WTC11 (cell line): ENCODE measurements at regions not wholly inside any gene's neighbourhood (a gene's known extent, or its start where the extent isn't known, plus 50 kb on each side); places are given as distances from the start of the nearest gene placed in this dataset.

Source experiments
- ATAC-seq: fragments of 200-7000 bp; cut with Tn5 transposase; 2 replicates; pipeline ENCODE4 v1.10.0; 2021; ENCODE audit warnings: mild to moderate bottlenecking, moderate library complexity
- CTCF ChIA-PET: fragments of 300-600 bp; sonication (Branson Sonifier 250); formaldehyde crosslinking; loops from one replicate; lab custom pipeline; 2021; ENCODE audit warnings: antibody characterized with exemption; lab: Charles Lee
- POLR2A ChIA-PET: fragments of 350-600 bp; sonication (Branson Sonifier 250); formaldehyde crosslinking; loops from one replicate; lab custom pipeline; 2021; ENCODE audit warnings: antibody characterized with exemption; lab: Charles Lee
- DNase-seq: peaks from one replicate; pipeline ENCODE4 v3.0.0; 2021; ENCODE audit warnings: low spot score
- H3K27ac Mint-ChIP-seq: 2 replicates; pipeline ENCODE4 v1.8.0; 2021; ENCODE audit warnings: mixed read lengths
- H3K27me3 Mint-ChIP-seq: 2 replicates; pipeline ENCODE4 v1.8.0; 2021; ENCODE audit warnings: low read depth, mild to moderate bottlenecking, moderate library complexity, mixed read lengths
- H3K36me3 Mint-ChIP-seq: 2 replicates; pipeline ENCODE4 v1.8.0; 2021; ENCODE audit warnings: mixed read lengths
- H3K4me1 Mint-ChIP-seq: 2 replicates; pipeline ENCODE4 v1.8.0; 2022; ENCODE audit warnings: mixed read lengths
- H3K4me3 Mint-ChIP-seq: 2 replicates; pipeline ENCODE4 v1.8.0; 2021; ENCODE audit warnings: mild to moderate bottlenecking, moderate library complexity, mixed read lengths
- H3K9me3 Mint-ChIP-seq: 2 replicates; pipeline ENCODE4 v1.8.0; 2021; ENCODE audit warnings: mixed read lengths
- ATF3 ChIP-seq: sonication (generic); formaldehyde crosslinking; conservative IDR thresholded peaks from 2 replicates; pipeline ENCODE4 v1.8.1; 2022; ENCODE audit warnings: mild to moderate bottlenecking, missing genetic modification reagents
- EMX1 ChIP-seq: fragments of 250-450 bp; sonication (Bioruptor Pico); IDR thresholded peaks from 2 replicates; pipeline ENCODE4 v1.8.0; 2021; ENCODE audit warnings: mild to moderate bottlenecking
- HMGA2 ChIP-seq: fragments of 250-450 bp; sonication (Bioruptor Pico); IDR thresholded peaks from 2 replicates; pipeline ENCODE4 v1.4.0; 2021; ENCODE audit warnings: mild to moderate bottlenecking, moderate library complexity
- JAZF1 ChIP-seq: fragments of 250-450 bp; sonication (Bioruptor Pico); IDR thresholded peaks from 2 replicates; pipeline ENCODE4 v1.9.0; 2021; ENCODE audit warnings: moderate library complexity, mild to moderate bottlenecking, inconsistent platforms
- MYBL2 ChIP-seq: sonication (generic); formaldehyde crosslinking; IDR thresholded peaks from 2 replicates; pipeline ENCODE4 v1.8.1; 2023; ENCODE audit warnings: mild to moderate bottlenecking, moderate library complexity, missing genetic modification reagents
- NFE2L1 ChIP-seq: sonication (generic); formaldehyde crosslinking; IDR thresholded peaks from 2 replicates; pipeline ENCODE4 v1.8.1; 2023; ENCODE audit warnings: missing genetic modification reagents
- NR3C1 ChIP-seq: sonication (generic); formaldehyde crosslinking; conservative IDR thresholded peaks from 2 replicates; pipeline ENCODE4 v1.8.1; 2023; ENCODE audit warnings: low read depth, mild to moderate bottlenecking, missing genetic modification reagents
- RORB ChIP-seq: fragments of 250-450 bp; sonication (Bioruptor Pico); IDR thresholded peaks from 2 replicates; pipeline ENCODE4 v1.9.0; 2021; ENCODE audit warnings: mild to moderate bottlenecking
- ZNF232 ChIP-seq: sonication (generic); formaldehyde crosslinking; IDR thresholded peaks from 2 replicates; pipeline ENCODE4 v1.8.0; 2022; ENCODE audit warnings: mild to moderate bottlenecking, missing genetic modification reagents
- ZNF263 ChIP-seq: sonication (generic); formaldehyde crosslinking; IDR thresholded peaks from 2 replicates; pipeline ENCODE4 v1.8.1; 2022; ENCODE audit warnings: low read depth, mild to moderate bottlenecking, moderate library complexity, missing genetic modification reagents
- ZNF317 ChIP-seq: sonication (generic); formaldehyde crosslinking; IDR thresholded peaks from 2 replicates; pipeline ENCODE4 v1.8.1; 2023; ENCODE audit warnings: low read depth, mild to moderate bottlenecking, moderate library complexity, missing genetic modification reagents, borderline replicate concordance
- ZNF423 ChIP-seq: fragments of 250-450 bp; sonication (Bioruptor Pico); IDR thresholded peaks from 2 replicates; pipeline ENCODE4 v2.1.2; 2022; ENCODE audit warnings: mild to moderate bottlenecking, moderate library complexity
- ZNF671 ChIP-seq: fragments of 250-450 bp; sonication (Bioruptor Pico); IDR thresholded peaks from 2 replicates; pipeline ENCODE4 v1.8.0; 2021; ENCODE audit warnings: mild to moderate bottlenecking
- TF ChIP-seq, protein P1 (sequence below): sonication (generic); formaldehyde crosslinking; IDR thresholded peaks from 2 replicates; pipeline ENCODE4 v1.8.0; 2023; ENCODE audit warnings: missing genetic modification reagents, mild to moderate bottlenecking, borderline replicate concordance
- TF ChIP-seq, protein P2 (sequence below): sonication (generic); formaldehyde crosslinking; IDR thresholded peaks from 2 replicates; pipeline ENCODE4 v1.8.0; 2023; ENCODE audit warnings: missing genetic modification reagents
- TF ChIP-seq, protein P3 (sequence below): sonication (generic); formaldehyde crosslinking; IDR thresholded peaks from 2 replicates; pipeline ENCODE4 v1.8.1; 2023; ENCODE audit warnings: mild to moderate bottlenecking, moderate library complexity, missing genetic modification reagents
- TF ChIP-seq, protein P4 (sequence below): sonication (generic); formaldehyde crosslinking; IDR thresholded peaks from 2 replicates; pipeline ENCODE4 v1.8.1; 2023; ENCODE audit warnings: mild to moderate bottlenecking, missing genetic modification reagents
- TF ChIP-seq, protein P5 (sequence below): sonication (generic); formaldehyde crosslinking; conservative IDR thresholded peaks from 2 replicates; pipeline ENCODE4 v1.8.1; 2023; ENCODE audit warnings: mild to moderate bottlenecking, low read depth, missing genetic modification reagents, moderate library complexity

- H3K27me3 Mint-ChIP-seq: no peaks in the 10 kb centered on the region
These were observed 75.2 kb downstream of the SOX4 start for GRCh38 chr6:21668795-21669194.

More at GRCh38 chr6:21668795-21669194, 75.2 kb downstream of the SOX4 start:
- H3K27ac Mint-ChIP-seq: no peak overlapping the region; the same call in 1 of the 2 replicates
- peak overlapping the region; percentile 87 for H3K4me3 Mint-ChIP-seq
- H3K36me3 Mint-ChIP-seq: peaks cover 23% of the 10 kb centered on the region
- no peaks in the 10 kb centered on the region for H3K9me3 Mint-ChIP-seq
- CTCF ChIA-PET: no interaction called here
- ATAC-seq (no peak), DNase-seq (no peak)
- peaks cover 48% of the 10 kb centered on the region for H3K4me1 Mint-ChIP-seq
- TF ChIP-seq, protein P1, sequence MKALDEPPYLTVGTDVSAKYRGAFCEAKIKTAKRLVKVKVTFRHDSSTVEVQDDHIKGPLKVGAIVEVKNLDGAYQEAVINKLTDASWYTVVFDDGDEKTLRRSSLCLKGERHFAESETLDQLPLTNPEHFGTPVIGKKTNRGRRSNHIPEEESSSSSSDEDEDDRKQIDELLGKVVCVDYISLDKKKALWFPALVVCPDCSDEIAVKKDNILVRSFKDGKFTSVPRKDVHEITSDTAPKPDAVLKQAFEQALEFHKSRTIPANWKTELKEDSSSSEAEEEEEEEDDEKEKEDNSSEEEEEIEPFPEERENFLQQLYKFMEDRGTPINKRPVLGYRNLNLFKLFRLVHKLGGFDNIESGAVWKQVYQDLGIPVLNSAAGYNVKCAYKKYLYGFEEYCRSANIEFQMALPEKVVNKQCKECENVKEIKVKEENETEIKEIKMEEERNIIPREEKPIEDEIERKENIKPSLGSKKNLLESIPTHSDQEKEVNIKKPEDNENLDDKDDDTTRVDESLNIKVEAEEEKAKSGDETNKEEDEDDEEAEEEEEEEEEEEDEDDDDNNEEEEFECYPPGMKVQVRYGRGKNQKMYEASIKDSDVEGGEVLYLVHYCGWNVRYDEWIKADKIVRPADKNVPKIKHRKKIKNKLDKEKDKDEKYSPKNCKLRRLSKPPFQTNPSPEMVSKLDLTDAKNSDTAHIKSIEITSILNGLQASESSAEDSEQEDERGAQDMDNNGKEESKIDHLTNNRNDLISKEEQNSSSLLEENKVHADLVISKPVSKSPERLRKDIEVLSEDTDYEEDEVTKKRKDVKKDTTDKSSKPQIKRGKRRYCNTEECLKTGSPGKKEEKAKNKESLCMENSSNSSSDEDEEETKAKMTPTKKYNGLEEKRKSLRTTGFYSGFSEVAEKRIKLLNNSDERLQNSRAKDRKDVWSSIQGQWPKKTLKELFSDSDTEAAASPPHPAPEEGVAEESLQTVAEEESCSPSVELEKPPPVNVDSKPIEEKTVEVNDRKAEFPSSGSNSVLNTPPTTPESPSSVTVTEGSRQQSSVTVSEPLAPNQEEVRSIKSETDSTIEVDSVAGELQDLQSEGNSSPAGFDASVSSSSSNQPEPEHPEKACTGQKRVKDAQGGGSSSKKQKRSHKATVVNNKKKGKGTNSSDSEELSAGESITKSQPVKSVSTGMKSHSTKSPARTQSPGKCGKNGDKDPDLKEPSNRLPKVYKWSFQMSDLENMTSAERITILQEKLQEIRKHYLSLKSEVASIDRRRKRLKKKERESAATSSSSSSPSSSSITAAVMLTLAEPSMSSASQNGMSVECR (CRISPR knock-in tag): no peak
- TF ChIP-seq JAZF1 (CRISPR knock-in tag) (no peak), NFE2L1 (CRISPR knock-in tag) (no peak), EMX1 (no peak), ZNF317 (CRISPR knock-in tag) (no peak), ATF3 (CRISPR knock-in tag) (no peak), RORB (CRISPR knock-in tag) (no peak), HMGA2 (CRISPR knock-in tag) (no peak), ZNF232 (no peak), ZNF263 (CRISPR knock-in tag) (no peak), ZNF671 (CRISPR knock-in tag) (no peak), MYBL2 (CRISPR knock-in tag) (no peak), NR3C1 (no peak), ZNF423 (CRISPR knock-in tag) (no peak)
- TF ChIP-seq, protein P2, sequence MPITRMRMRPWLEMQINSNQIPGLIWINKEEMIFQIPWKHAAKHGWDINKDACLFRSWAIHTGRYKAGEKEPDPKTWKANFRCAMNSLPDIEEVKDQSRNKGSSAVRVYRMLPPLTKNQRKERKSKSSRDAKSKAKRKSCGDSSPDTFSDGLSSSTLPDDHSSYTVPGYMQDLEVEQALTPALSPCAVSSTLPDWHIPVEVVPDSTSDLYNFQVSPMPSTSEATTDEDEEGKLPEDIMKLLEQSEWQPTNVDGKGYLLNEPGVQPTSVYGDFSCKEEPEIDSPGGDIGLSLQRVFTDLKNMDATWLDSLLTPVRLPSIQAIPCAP (CRISPR knock-in tag): no peak
- TF ChIP-seq, protein P3, sequence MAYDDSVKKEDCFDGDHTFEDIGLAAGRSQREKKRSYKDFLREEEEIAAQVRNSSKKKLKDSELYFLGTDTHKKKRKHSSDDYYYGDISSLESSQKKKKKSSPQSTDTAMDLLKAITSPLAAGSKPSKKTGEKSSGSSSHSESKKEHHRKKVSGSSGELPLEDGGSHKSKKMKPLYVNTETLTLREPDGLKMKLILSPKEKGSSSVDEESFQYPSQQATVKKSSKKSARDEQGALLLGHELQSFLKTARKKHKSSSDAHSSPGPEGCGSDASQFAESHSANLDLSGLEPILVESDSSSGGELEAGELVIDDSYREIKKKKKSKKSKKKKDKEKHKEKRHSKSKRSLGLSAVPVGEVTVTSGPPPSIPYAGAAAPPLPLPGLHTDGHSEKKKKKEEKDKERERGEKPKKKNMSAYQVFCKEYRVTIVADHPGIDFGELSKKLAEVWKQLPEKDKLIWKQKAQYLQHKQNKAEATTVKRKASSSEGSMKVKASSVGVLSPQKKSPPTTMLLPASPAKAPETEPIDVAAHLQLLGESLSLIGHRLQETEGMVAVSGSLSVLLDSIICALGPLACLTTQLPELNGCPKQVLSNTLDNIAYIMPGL: no peak
- TF ChIP-seq, protein P4, sequence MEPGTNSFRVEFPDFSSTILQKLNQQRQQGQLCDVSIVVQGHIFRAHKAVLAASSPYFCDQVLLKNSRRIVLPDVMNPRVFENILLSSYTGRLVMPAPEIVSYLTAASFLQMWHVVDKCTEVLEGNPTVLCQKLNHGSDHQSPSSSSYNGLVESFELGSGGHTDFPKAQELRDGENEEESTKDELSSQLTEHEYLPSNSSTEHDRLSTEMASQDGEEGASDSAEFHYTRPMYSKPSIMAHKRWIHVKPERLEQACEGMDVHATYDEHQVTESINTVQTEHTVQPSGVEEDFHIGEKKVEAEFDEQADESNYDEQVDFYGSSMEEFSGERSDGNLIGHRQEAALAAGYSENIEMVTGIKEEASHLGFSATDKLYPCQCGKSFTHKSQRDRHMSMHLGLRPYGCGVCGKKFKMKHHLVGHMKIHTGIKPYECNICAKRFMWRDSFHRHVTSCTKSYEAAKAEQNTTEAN (CRISPR knock-in tag): no peak
- TF ChIP-seq, protein P5, sequence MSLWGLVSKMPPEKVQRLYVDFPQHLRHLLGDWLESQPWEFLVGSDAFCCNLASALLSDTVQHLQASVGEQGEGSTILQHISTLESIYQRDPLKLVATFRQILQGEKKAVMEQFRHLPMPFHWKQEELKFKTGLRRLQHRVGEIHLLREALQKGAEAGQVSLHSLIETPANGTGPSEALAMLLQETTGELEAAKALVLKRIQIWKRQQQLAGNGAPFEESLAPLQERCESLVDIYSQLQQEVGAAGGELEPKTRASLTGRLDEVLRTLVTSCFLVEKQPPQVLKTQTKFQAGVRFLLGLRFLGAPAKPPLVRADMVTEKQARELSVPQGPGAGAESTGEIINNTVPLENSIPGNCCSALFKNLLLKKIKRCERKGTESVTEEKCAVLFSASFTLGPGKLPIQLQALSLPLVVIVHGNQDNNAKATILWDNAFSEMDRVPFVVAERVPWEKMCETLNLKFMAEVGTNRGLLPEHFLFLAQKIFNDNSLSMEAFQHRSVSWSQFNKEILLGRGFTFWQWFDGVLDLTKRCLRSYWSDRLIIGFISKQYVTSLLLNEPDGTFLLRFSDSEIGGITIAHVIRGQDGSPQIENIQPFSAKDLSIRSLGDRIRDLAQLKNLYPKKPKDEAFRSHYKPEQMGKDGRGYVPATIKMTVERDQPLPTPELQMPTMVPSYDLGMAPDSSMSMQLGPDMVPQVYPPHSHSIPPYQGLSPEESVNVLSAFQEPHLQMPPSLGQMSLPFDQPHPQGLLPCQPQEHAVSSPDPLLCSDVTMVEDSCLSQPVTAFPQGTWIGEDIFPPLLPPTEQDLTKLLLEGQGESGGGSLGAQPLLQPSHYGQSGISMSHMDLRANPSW (CRISPR knock-in tag): no peak
- TF ChIP-seq, all 79 proteins: peak for 0
- POLR2A ChIA-PET: no interaction called here
